ENCODE measurements at regions not wholly inside any gene's neighbourhood (a gene's known extent, or its start where the extent isn't known, plus 50 kb on each side); places are given as distances from the start of the nearest gene placed in this dataset.

GRCh38 chr13:33642374-33643065 lies 175.4 kb upstream of the RFC3 start:
- TF ChIP-seq HDGF (IDR thresholded peaks at IDR 0.05) (no peak), NFYB (IDR thresholded peaks at IDR 0.05; ENCODE audit: insufficient read depth, low read depth, low read length) (no peak), EGR1 (IDR thresholded peaks at IDR 0.05; ENCODE audit: borderline replicate concordance in 1 of 2, low read depth in 2 of 2, low read length in 2 of 2) (no peak), CREB1 (IDR thresholded peaks at IDR 0.05; ENCODE audit: low read depth) (no peak), RAD21 (IDR thresholded peaks at IDR 0.05; ENCODE audit: insufficient read depth, low read depth, low read length) (no peak), TCF3 (IDR thresholded peaks at IDR 0.05; ENCODE audit: borderline replicate concordance, insufficient read depth, low read depth, low read length) (no peak)
- TF ChIP-seq, protein P1, sequence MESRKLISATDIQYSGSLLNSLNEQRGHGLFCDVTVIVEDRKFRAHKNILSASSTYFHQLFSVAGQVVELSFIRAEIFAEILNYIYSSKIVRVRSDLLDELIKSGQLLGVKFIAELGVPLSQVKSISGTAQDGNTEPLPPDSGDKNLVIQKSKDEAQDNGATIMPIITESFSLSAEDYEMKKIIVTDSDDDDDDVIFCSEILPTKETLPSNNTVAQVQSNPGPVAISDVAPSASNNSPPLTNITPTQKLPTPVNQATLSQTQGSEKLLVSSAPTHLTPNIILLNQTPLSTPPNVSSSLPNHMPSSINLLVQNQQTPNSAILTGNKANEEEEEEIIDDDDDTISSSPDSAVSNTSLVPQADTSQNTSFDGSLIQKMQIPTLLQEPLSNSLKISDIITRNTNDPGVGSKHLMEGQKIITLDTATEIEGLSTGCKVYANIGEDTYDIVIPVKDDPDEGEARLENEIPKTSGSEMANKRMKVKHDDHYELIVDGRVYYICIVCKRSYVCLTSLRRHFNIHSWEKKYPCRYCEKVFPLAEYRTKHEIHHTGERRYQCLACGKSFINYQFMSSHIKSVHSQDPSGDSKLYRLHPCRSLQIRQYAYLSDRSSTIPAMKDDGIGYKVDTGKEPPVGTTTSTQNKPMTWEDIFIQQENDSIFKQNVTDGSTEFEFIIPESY (IDR thresholded peaks at IDR 0.05): no peak
- TF ChIP-seq, protein P2, sequence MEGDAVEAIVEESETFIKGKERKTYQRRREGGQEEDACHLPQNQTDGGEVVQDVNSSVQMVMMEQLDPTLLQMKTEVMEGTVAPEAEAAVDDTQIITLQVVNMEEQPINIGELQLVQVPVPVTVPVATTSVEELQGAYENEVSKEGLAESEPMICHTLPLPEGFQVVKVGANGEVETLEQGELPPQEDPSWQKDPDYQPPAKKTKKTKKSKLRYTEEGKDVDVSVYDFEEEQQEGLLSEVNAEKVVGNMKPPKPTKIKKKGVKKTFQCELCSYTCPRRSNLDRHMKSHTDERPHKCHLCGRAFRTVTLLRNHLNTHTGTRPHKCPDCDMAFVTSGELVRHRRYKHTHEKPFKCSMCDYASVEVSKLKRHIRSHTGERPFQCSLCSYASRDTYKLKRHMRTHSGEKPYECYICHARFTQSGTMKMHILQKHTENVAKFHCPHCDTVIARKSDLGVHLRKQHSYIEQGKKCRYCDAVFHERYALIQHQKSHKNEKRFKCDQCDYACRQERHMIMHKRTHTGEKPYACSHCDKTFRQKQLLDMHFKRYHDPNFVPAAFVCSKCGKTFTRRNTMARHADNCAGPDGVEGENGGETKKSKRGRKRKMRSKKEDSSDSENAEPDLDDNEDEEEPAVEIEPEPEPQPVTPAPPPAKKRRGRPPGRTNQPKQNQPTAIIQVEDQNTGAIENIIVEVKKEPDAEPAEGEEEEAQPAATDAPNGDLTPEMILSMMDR (IDR thresholded peaks at IDR 0.05 in 2 of 3, conservative IDR thresholded peaks at IDR 0.05 in 1 of 3; ENCODE audit: control insufficient read depth in 2 of 3, extremely low read depth in 1 of 3, insufficient read depth in 1 of 3, low read depth in 3 of 3, low read length in 3 of 3): no peak
- TF ChIP-seq, protein P3, sequence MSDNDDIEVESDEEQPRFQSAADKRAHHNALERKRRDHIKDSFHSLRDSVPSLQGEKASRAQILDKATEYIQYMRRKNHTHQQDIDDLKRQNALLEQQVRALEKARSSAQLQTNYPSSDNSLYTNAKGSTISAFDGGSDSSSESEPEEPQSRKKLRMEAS (IDR thresholded peaks at IDR 0.05; ENCODE audit: low read depth, low read length): no peak

All from GM12878 (cell line).